Smooth muscle cell (in vitro differentiated cells): ENCODE measurements at regions not wholly inside any gene's neighbourhood (a gene's known extent, or its start where the extent isn't known, plus 50 kb on each side); places are given as distances from the start of the nearest gene placed in this dataset.

Source experiments
- DNase-seq: peaks from one replicate; lab custom pipeline; 2025; ENCODE audit not compliant: unreplicated experiment; lab: John Stamatoyannopoulos, UW
- H2AFZ ChIP-seq: fragments of 200-600 bp; sonication (generic); 2 replicates; pipeline ENCODE4 v1.6.0; 2016; ENCODE audit warnings: antibody characterized with exemption, low read depth, mild to moderate bottlenecking
- H3F3A ChIP-seq: fragments of 200-600 bp; sonication (generic); 2 replicates; pipeline ENCODE4 v1.6.0; 2017; ENCODE audit warnings: antibody characterized with exemption, low read depth
- H3K27ac ChIP-seq: fragments of 200-600 bp; sonication (generic); 2 replicates; pipeline ENCODE4 v1.5.1; 2016; ENCODE audit warnings: low read depth, mild to moderate bottlenecking
- H3K27me3 ChIP-seq: fragments of 200-600 bp; sonication (generic); 2 replicates; pipeline ENCODE4 v1.6.1; 2016; ENCODE audit warnings: low read depth, mild to moderate bottlenecking
- H3K36me3 ChIP-seq: fragments of 200-600 bp; sonication (generic); 2 replicates; pipeline ENCODE4 v1.5.1; 2016; ENCODE audit warnings: low read depth
- H3K4me1 ChIP-seq: fragments of 200-600 bp; sonication (generic); 2 replicates; pipeline ENCODE4 v1.5.1; 2016; ENCODE audit warnings: low read depth
- H3K4me2 ChIP-seq: fragments of 200-600 bp; sonication (generic); 2 replicates; pipeline ENCODE4 v1.6.0; 2016; ENCODE audit warnings: mild to moderate bottlenecking
- H3K4me3 ChIP-seq: fragments of 200-600 bp; sonication (generic); 2 replicates; pipeline ENCODE4 v1.5.1; 2016; ENCODE audit warnings: mild to moderate bottlenecking
- H3K79me2 ChIP-seq: fragments of 200-600 bp; sonication (generic); 2 replicates; pipeline ENCODE4 v1.6.0; 2016; ENCODE audit warnings: low read depth, mild to moderate bottlenecking
- H3K9ac ChIP-seq: fragments of 200-600 bp; sonication (generic); 2 replicates; pipeline ENCODE4 v1.6.0; 2016; ENCODE audit warnings: low read depth
- H3K9me3 ChIP-seq: fragments of 200-600 bp; sonication (generic); replicated peaks from 2 replicates; pipeline ENCODE4 v1.5.1; 2016; ENCODE audit warnings: low read depth
- H4K20me1 ChIP-seq: fragments of 200-600 bp; sonication (generic); 2 replicates; pipeline ENCODE4 v1.6.0; 2016; ENCODE audit warnings: low read depth
- WGBS: methylation state at CpG from one replicate; pipeline ENCODE4 v1.1.7; 2016; ENCODE audit warnings: low lambda C conversion rate; 5-methylcytosine and 5-hydroxymethylcytosine counted together
- TF ChIP-seq, protein P1 (sequence below): fragments of 200-600 bp; sonication (generic); IDR thresholded peaks from 2 replicates; pipeline ENCODE4 v1.5.1; 2017; ENCODE audit warnings: borderline replicate concordance, mild to moderate bottlenecking, antibody characterized with exemption; ENCODE audit not compliant: insufficient read depth, poor library complexity, severe bottlenecking

DNA sequence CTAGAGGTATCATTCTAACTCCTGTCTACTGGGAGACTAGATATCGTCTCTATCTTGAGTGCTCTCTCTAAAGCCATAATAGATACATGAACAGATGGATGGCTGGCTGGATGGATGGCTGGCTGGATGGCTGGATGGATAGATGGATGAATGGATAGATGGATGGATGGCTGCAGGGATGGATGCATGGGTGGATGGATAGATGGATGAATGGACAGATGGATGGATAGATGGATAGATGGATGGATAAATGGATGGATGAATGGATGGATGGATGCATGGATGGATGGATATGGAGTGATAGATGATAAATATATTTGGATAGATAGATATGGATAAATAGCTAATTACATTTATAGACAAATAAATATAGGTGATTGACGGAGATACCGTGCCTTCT lies 191.2 kb upstream of the KLF6 start:
- H3K4me2 ChIP-seq: no peak overlapping the region
- H3K4me3 ChIP-seq: no peak overlapping the region
- H4K20me1 ChIP-seq: no peaks in the 10 kb centered on the region
- no peak overlapping the region for H3K9ac ChIP-seq
- H3K27ac ChIP-seq: no peak overlapping the region
- peaks cover 18% of the 10 kb centered on the region for H3K4me1 ChIP-seq
- no peak for DNase-seq
- WGBS: 68% methylated on average over 3 of the region's 3 CpGs
- no peak overlapping the region for H2AFZ ChIP-seq
- H3F3A ChIP-seq: peaks cover 20% of the 10 kb centered on the region
- H3K36me3 ChIP-seq: no peaks in the 10 kb centered on the region
- no peaks in the 10 kb centered on the region for H3K27me3 ChIP-seq
- no peaks in the 10 kb centered on the region for H3K9me3 ChIP-seq
- TF ChIP-seq, protein P1, sequence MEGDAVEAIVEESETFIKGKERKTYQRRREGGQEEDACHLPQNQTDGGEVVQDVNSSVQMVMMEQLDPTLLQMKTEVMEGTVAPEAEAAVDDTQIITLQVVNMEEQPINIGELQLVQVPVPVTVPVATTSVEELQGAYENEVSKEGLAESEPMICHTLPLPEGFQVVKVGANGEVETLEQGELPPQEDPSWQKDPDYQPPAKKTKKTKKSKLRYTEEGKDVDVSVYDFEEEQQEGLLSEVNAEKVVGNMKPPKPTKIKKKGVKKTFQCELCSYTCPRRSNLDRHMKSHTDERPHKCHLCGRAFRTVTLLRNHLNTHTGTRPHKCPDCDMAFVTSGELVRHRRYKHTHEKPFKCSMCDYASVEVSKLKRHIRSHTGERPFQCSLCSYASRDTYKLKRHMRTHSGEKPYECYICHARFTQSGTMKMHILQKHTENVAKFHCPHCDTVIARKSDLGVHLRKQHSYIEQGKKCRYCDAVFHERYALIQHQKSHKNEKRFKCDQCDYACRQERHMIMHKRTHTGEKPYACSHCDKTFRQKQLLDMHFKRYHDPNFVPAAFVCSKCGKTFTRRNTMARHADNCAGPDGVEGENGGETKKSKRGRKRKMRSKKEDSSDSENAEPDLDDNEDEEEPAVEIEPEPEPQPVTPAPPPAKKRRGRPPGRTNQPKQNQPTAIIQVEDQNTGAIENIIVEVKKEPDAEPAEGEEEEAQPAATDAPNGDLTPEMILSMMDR: no peak
- no peaks in the 10 kb centered on the region for H3K79me2 ChIP-seq

DNA sequence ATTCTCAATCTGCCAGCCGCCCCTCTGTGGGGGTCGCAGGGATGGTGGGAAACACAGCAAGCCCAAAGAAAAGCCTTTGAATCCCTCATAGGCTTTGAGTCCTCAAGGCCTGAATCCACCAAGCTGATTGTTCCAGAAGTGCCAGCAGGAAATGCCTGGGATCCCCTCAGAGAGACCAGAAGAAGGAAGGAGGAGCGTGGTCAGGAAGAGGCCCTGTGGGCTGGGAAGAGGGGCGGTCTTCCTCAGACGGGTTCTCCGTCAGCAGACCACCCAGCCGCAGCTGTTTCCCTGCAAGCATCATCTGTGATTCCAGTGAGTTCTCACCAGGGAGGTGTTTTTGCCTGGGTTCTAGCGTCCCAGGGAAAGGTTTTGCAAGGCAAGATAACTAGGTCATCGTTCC lies 190.0 kb upstream of the KLF6 start:
- 92% methylated on average over 9 of the region's 9 CpGs for WGBS
- Histone ChIP-seq H3F3A (peaks cover 20% of the 10 kb centered on the region), H3K27ac (no peak overlapping the region), H3K4me1 (peaks cover 18% of the 10 kb centered on the region), H3K9ac (no peak overlapping the region), H3K79me2 (no peaks in the 10 kb centered on the region), H3K36me3 (no peaks in the 10 kb centered on the region), H3K9me3 (no peaks in the 10 kb centered on the region), H4K20me1 (no peaks in the 10 kb centered on the region), H3K4me3 (no peak overlapping the region), H2AFZ (no peak overlapping the region), H3K4me2 (no peak overlapping the region), H3K27me3 (no peaks in the 10 kb centered on the region)
- TF ChIP-seq, protein P1: no peak
- no peak for DNase-seq

DNA sequence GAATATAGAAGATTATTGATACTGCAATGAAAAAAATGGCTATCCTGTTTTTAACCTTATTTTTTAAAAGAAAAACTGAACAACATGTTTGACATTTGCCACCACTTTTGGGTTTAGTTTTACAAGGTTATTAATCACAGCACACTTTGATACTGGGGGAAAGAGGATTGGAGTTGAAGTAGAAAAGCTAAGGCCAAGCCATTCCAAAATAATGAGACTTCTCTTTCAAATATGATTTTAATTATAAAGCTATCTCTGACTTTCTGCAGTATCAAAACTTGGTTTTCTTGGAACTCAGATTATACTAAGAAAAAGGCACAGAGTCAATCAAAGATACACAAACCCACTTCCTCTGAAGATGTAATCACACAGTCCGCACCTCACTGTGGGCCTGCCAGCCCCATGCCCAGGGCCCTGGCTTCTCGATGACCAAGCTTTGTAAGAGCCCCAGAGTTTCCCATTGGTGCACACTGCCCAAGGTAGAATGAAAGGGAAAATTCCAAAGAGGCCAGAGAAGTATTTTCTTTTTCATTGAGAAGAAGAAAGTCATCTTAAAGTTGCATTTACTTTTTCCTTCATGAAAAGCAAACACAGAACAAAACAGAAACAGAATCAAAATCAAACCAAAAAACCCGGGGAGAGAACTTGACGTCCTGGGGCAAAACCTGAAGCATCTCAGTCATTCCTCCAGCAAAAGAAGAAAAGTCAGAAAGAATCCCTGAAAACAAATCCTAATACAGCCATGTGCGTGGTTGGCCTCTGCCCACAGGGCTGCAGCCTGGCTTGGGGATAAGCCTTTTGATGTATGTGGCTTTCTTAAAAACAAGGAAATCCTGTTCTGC lies 187.7 kb upstream of the KLF6 start:
- Histone ChIP-seq H4K20me1 (no peaks in the 10 kb centered on the region), H3F3A (peaks cover 20% of the 10 kb centered on the region), H3K4me3 (no peak overlapping the region), H3K4me2 (peak overlapping the region; percentile 63), H2AFZ (peak overlapping the region; percentile 85), H3K9ac (peak overlapping the region; percentile 3), H3K36me3 (no peaks in the 10 kb centered on the region), H3K27me3 (no peaks in the 10 kb centered on the region), H3K9me3 (no peaks in the 10 kb centered on the region), H3K4me1 (peaks cover 18% of the 10 kb centered on the region), H3K79me2 (no peaks in the 10 kb centered on the region), H3K27ac (peak overlapping the region; percentile 85)
- DNase-seq: no peak
- WGBS: 25% methylated on average over 5 of the region's 5 CpGs
- TF ChIP-seq, protein P1: no peak

DNA sequence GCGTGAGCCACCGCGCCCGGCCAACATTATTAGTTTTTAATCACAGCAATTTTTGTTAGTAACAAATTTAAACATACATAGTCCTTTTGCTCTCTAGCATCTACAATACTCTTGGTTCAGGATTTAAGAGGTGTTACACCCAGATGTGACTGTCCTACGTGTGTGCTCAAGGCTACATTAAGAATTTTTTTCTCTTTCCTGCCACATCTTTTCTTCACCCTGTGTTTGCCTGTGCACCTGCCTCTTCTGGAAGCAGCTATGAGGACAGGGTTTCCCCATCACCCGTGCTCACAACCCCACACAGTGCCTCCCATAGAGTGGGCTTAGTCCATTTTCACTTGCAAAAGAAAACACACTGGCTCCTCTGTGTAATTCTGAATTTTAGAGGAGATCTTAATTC lies 186.7 kb upstream of the KLF6 start:
- Histone ChIP-seq H3K79me2 (no peaks in the 10 kb centered on the region), H4K20me1 (no peaks in the 10 kb centered on the region), H3K36me3 (no peaks in the 10 kb centered on the region), H3K9me3 (no peaks in the 10 kb centered on the region), H3F3A (peaks cover 20% of the 10 kb centered on the region), H3K4me2 (no peak overlapping the region), H2AFZ (no peak overlapping the region), H3K27me3 (no peaks in the 10 kb centered on the region), H3K4me1 (peaks cover 18% of the 10 kb centered on the region), H3K4me3 (no peak overlapping the region), H3K9ac (no peak overlapping the region), H3K27ac (peak overlapping the region; percentile 85)
- WGBS: 75% methylated on average over 6 of the region's 6 CpGs
- TF ChIP-seq, protein P1: no peak
- no peak for DNase-seq
